HL-60 (cell line): ENCODE measurements at regions not wholly inside any gene's neighbourhood (a gene's known extent, or its start where the extent isn't known, plus 50 kb on each side); places are given as distances from the start of the nearest gene placed in this dataset.

ENCODE experiments used
- DNase-seq, 2 experiments: peaks; one replicate each; pipeline ENCODE4 v3.0.0-alpha.2; 2010 to 2020; ENCODE audit warnings: low read depth in 1 of 2, low spot score in 1 of 2
- H3K27ac ChIP-seq: fragments of 250-450 bp; sonication (Bioruptor Pico); replicated peaks from 2 replicates; pipeline ENCODE4 v1.5.1; 2020; ENCODE audit warnings: mild to moderate bottlenecking, moderate library complexity
- H3K27me3 ChIP-seq: fragments of 250-450 bp; sonication (Bioruptor Pico); 2 replicates; pipeline ENCODE4 v1.5.1; 2021; ENCODE audit warnings: mild to moderate bottlenecking, moderate library complexity; ENCODE audit not compliant: insufficient read depth, poor library complexity, severe bottlenecking
- H3K4me3 ChIP-seq: replicated peaks from 2 replicates; pipeline ENCODE4 v1.5.1; 2011; ENCODE audit warnings: mild to moderate bottlenecking, control low read depth, low read length; ENCODE audit not compliant: insufficient read depth
- GABPA ChIP-seq: IDR thresholded peaks from 2 replicates; pipeline ENCODE4 v1.6.1; 2012; ENCODE audit warnings: low read depth
- POLR2AphosphoS5 ChIP-seq: IDR thresholded peaks from 2 replicates; pipeline ENCODE4 v1.6.1; 2012; ENCODE audit warnings: low read depth
- SPI1 ChIP-seq: IDR thresholded peaks from 2 replicates; pipeline ENCODE4 v1.6.1; 2012; ENCODE audit warnings: low read depth, mild to moderate bottlenecking, borderline replicate concordance
- TF ChIP-seq, protein P1 (sequence below): IDR thresholded peaks from one replicate; pipeline ENCODE4 v1.5.1; 2011; ENCODE audit warnings: low read length, control low read depth, inconsistent platforms; ENCODE audit not compliant: insufficient read depth
- TF ChIP-seq, protein P2 (sequence below): IDR thresholded peaks from 2 replicates; pipeline ENCODE4 v1.6.1; 2012; ENCODE audit warnings: low read depth; ENCODE audit not compliant: insufficient replicate concordance

DNA sequence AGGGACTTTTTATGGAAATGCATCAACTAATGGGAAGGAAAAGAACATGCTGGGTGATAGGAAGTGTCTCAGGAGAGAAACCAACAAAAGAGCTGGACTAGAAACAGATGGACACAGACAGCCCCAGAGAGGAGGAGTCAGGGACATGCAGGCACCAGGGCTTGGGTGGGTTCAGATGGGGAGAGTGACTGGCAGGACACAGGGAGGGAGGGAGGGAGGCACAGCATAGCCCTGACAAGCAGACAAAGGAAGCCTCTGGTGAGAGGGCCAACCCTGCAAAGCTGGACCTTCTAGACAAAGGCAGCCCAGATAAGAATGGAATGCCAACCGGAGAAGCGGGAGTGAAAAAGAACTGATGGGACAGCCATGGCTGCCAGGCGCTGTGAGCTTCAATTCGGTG, 568.8 kb downstream of the AJAP1 start:
- Histone ChIP-seq H3K27ac (no peak overlapping the region), H3K27me3 (no peaks in the 10 kb centered on the region), H3K4me3 (no peak overlapping the region)
- no peak for TF ChIP-seq POLR2AphosphoS5
- no peak for TF ChIP-seq GABPA
- no peak for TF ChIP-seq SPI1
- TF ChIP-seq, protein P1, sequence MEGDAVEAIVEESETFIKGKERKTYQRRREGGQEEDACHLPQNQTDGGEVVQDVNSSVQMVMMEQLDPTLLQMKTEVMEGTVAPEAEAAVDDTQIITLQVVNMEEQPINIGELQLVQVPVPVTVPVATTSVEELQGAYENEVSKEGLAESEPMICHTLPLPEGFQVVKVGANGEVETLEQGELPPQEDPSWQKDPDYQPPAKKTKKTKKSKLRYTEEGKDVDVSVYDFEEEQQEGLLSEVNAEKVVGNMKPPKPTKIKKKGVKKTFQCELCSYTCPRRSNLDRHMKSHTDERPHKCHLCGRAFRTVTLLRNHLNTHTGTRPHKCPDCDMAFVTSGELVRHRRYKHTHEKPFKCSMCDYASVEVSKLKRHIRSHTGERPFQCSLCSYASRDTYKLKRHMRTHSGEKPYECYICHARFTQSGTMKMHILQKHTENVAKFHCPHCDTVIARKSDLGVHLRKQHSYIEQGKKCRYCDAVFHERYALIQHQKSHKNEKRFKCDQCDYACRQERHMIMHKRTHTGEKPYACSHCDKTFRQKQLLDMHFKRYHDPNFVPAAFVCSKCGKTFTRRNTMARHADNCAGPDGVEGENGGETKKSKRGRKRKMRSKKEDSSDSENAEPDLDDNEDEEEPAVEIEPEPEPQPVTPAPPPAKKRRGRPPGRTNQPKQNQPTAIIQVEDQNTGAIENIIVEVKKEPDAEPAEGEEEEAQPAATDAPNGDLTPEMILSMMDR, result no peak
- TF ChIP-seq, protein P2, sequence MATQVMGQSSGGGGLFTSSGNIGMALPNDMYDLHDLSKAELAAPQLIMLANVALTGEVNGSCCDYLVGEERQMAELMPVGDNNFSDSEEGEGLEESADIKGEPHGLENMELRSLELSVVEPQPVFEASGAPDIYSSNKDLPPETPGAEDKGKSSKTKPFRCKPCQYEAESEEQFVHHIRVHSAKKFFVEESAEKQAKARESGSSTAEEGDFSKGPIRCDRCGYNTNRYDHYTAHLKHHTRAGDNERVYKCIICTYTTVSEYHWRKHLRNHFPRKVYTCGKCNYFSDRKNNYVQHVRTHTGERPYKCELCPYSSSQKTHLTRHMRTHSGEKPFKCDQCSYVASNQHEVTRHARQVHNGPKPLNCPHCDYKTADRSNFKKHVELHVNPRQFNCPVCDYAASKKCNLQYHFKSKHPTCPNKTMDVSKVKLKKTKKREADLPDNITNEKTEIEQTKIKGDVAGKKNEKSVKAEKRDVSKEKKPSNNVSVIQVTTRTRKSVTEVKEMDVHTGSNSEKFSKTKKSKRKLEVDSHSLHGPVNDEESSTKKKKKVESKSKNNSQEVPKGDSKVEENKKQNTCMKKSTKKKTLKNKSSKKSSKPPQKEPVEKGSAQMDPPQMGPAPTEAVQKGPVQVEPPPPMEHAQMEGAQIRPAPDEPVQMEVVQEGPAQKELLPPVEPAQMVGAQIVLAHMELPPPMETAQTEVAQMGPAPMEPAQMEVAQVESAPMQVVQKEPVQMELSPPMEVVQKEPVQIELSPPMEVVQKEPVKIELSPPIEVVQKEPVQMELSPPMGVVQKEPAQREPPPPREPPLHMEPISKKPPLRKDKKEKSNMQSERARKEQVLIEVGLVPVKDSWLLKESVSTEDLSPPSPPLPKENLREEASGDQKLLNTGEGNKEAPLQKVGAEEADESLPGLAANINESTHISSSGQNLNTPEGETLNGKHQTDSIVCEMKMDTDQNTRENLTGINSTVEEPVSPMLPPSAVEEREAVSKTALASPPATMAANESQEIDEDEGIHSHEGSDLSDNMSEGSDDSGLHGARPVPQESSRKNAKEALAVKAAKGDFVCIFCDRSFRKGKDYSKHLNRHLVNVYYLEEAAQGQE, result no peak
- DNase-seq, result no peak

DNA sequence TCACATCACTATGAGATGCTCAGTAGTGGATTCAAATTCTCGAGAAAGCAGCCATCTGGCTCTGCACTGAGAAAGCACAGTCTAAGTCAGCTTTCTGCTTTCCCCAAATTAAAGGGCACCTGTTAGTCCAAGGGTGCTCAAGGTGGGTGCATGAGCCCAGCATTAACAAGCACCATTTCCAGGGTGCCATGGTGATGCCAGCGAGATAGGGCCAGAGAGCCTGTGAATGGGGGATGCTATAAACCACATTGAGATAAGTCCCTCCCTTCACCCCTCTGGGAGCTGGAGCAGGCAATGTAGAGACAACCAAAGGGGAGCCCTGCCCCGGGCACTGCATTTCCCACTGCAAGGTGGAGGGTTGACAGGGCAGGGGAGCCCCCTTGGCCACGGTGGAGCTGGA, 568.2 kb downstream of the AJAP1 start:
- Histone ChIP-seq H3K27ac (no peak overlapping the region), H3K27me3 (no peaks in the 10 kb centered on the region), H3K4me3 (no peak overlapping the region)
- DNase-seq, result no peak
- no peak for TF ChIP-seq SPI1
- TF ChIP-seq, protein P1, result no peak
- TF ChIP-seq, protein P2, result no peak
- TF ChIP-seq GABPA, result no peak
- no peak for TF ChIP-seq POLR2AphosphoS5

DNA sequence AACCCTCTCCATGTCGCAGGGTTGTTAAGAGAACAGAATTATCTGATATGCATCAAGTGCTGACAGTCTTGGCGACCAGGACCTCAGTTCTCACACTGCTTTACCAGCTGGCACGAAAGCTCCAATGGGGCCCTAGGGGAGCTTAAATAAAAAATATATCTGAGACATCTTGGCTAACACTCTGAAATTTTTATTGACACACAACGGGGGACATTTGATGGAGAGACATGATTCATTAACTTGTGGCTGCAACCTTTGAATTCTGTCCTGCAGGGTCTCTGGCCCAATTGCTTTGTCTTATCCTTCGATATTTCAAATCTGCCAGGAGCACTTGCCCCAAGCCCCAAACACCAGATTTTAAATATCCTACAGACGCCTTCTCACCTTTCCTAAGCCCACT, 567.0 kb downstream of the AJAP1 start:
- H3K4me3 ChIP-seq, result no peak overlapping the region
- no peak overlapping the region for H3K27ac ChIP-seq
- no peak for DNase-seq
- TF ChIP-seq, protein P2, result no peak
- TF ChIP-seq SPI1, result no peak
- no peak for TF ChIP-seq POLR2AphosphoS5
- TF ChIP-seq, protein P1, result no peak
- no peak for TF ChIP-seq GABPA
- H3K27me3 ChIP-seq, result no peaks in the 10 kb centered on the region
